ENCODE measurements at regions not wholly inside any gene's neighbourhood (a gene's known extent, or its start where the extent isn't known, plus 50 kb on each side); places are given as distances from the start of the nearest gene placed in this dataset.

- DNase-seq (ENCODE audit: low read depth in 3 of 3), result no peak
Observed at GRCh38 chr2:37782155-37782673, 110.8 kb upstream of the CDC42EP3 start.

- DNase-seq (ENCODE audit: low read depth in 3 of 3), result no peak
Observed at GRCh38 chr2:37782721-37783371, 111.4 kb upstream of the CDC42EP3 start.

- no peak for DNase-seq (ENCODE audit: low read depth in 3 of 3)
Observed at GRCh38 chr2:37783545-37783944, 112.1 kb upstream of the CDC42EP3 start.

GRCh38 chr2:37784071-37784758, 112.8 kb upstream of the CDC42EP3 start:
- DNase-seq (ENCODE audit: low read depth in 3 of 3), result no peak

GRCh38 chr2:37784759-37785149, 113.3 kb upstream of the CDC42EP3 start:
- DNase-seq (ENCODE audit: low read depth in 3 of 3), result no peak

GRCh38 chr2:37786191-37786698, 114.8 kb upstream of the CDC42EP3 start:
- DNase-seq (ENCODE audit: low read depth in 3 of 3), result no peak

- DNase-seq (ENCODE audit: low read depth in 3 of 3), result no peak
Observed at GRCh38 chr2:37786854-37787253, 115.4 kb upstream of the CDC42EP3 start.

- DNase-seq (ENCODE audit: low read depth in 3 of 3), result no peak
Observed at GRCh38 chr2:37788602-37789209, 117.3 kb upstream of the CDC42EP3 start.

- DNase-seq (ENCODE audit: low read depth in 3 of 3), result no peak
Observed at GRCh38 chr2:37790019-37790418, 118.6 kb upstream of the CDC42EP3 start.

- DNase-seq (ENCODE audit: low read depth in 3 of 3), result no peak
Observed at GRCh38 chr2:37790462-37790861, 119.0 kb upstream of the CDC42EP3 start.

- DNase-seq (ENCODE audit: low read depth in 3 of 3), result no peak
Observed at GRCh38 chr2:37792366-37792765, 120.9 kb upstream of the CDC42EP3 start.

GRCh38 chr2:37793004-37793403, 121.6 kb upstream of the CDC42EP3 start:
- DNase-seq (ENCODE audit: low read depth in 3 of 3), result no peak

- DNase-seq (ENCODE audit: low read depth in 3 of 3), result no peak
Observed at GRCh38 chr2:37794717-37795116, 123.3 kb upstream of the CDC42EP3 start.

GRCh38 chr2:37795456-37795855, 124.0 kb upstream of the CDC42EP3 start:
- no peak for DNase-seq (ENCODE audit: low read depth in 3 of 3)

- no peak for DNase-seq (ENCODE audit: low read depth in 3 of 3)
Observed at GRCh38 chr2:37795938-37796337, 124.5 kb upstream of the CDC42EP3 start.

- no peak for DNase-seq (ENCODE audit: low read depth in 3 of 3)
Observed at GRCh38 chr2:37796481-37796880, 125.0 kb upstream of the CDC42EP3 start.

- no peak for DNase-seq (ENCODE audit: low read depth in 3 of 3)
Observed at GRCh38 chr2:37797081-37797480, 125.6 kb upstream of the CDC42EP3 start.

- DNase-seq (ENCODE audit: low read depth in 3 of 3), result no peak
Observed at GRCh38 chr2:37798315-37799005, 126.6 kb upstream of the RMDN2 start.

- DNase-seq (ENCODE audit: low read depth in 3 of 3), result no peak
Observed at GRCh38 chr2:37800176-37800858, 124.8 kb upstream of the RMDN2 start.

- no peak for DNase-seq (ENCODE audit: low read depth in 3 of 3)
Observed at GRCh38 chr2:37802211-37802752, 122.8 kb upstream of the RMDN2 start.

- no peak for DNase-seq (ENCODE audit: low read depth in 3 of 3)
Observed at GRCh38 chr2:37802899-37803379, 122.1 kb upstream of the RMDN2 start.
